ENCODE measurements at regions not wholly inside any gene's neighbourhood (a gene's known extent, or its start where the extent isn't known, plus 50 kb on each side); places are given as distances from the start of the nearest gene placed in this dataset.

- no peak for DNase-seq
Observed at GRCh38 chr17:77266891-77267341, 126.1 kb downstream of the SEC14L1 start.

GRCh38 chr17:77269696-77270681, 129.2 kb downstream of the SEC14L1 start:
- peak; percentile 41 for DNase-seq

- DNase-seq = no peak
Observed at GRCh38 chr17:77271411-77271810, 130.6 kb downstream of the SEC14L1 start.

GRCh38 chr17:77273397-77274085, 132.8 kb downstream of the SEC14L1 start:
- DNase-seq = no peak

GRCh38 chr17:77274096-77274845, 133.5 kb downstream of the SEC14L1 start:
- no peak for DNase-seq

GRCh38 chr17:77279448-77280303, 138.9 kb downstream of the SEC14L1 start:
- DNase-seq = no peak

GRCh38 chr17:77280304-77281121, 139.7 kb downstream of the SEC14L1 start:
- DNase-seq = no peak

- DNase-seq = peak; percentile 67
Observed at GRCh38 chr17:77281122-77281903, 140.5 kb downstream of the SEC14L1 start.

GRCh38 chr17:77281904-77282367, 141.2 kb downstream of the SEC14L1 start:
- DNase-seq = no peak

GRCh38 chr17:77282524-77283515, 142.1 kb downstream of the SEC14L1 start:
- no peak for DNase-seq

GRCh38 chr17:77284023-77284617, 143.4 kb downstream of the SEC14L1 start:
- DNase-seq = no peak

- no peak for DNase-seq
Observed at GRCh38 chr17:77285594-77286390, 145.0 kb downstream of the SEC14L1 start.

- DNase-seq = no peak
Observed at GRCh38 chr17:77286391-77286640, 145.5 kb downstream of the SEC14L1 start.

GRCh38 chr17:77286641-77287431, 146.1 kb downstream of the SEC14L1 start:
- DNase-seq = no peak

- DNase-seq = no peak
Observed at GRCh38 chr17:77287432-77288068, 146.8 kb downstream of the SEC14L1 start.

GRCh38 chr17:77288115-77288619, 147.4 kb downstream of the SEC14L1 start:
- no peak for DNase-seq

Data from NCI-H2171 treated with DMSO at 0.1 percent for 48 hours (cell line).